ENCODE measurements at regions not wholly inside any gene's neighbourhood (a gene's known extent, or its start where the extent isn't known, plus 50 kb on each side); places are given as distances from the start of the nearest gene placed in this dataset.

GRCh38 chr19:57034544-57034943 lies 85.2 kb upstream of the USP29 start:
- no peaks in the 10 kb centered on the region for H3K23me2 ChIP-seq (ENCODE audit: low read depth, low read length)
- DNase-seq (ENCODE audit: low read depth in 1 of 2, low spot score in 2 of 2): no peak
- H3K14ac ChIP-seq (ENCODE audit: insufficient read length): no peak overlapping the region
- no peaks in the 10 kb centered on the region for H3K79me2 ChIP-seq (ENCODE audit: control insufficient read depth in 1 of 2, insufficient read depth in 2 of 2, low read length in 2 of 2)
- no peak overlapping the region for H4K91ac ChIP-seq (replicated peaks; ENCODE audit: insufficient read length, low read length)
- FAIRE-seq: no peak
- no peak overlapping the region for H4K5ac ChIP-seq (ENCODE audit: insufficient read length, low read depth, low read length)
- no peak overlapping the region for H2BK15ac ChIP-seq (ENCODE audit: low read length)
- H2AK5ac ChIP-seq (ENCODE audit: low read depth, low read length): no peak overlapping the region
- no peak overlapping the region for H3K18ac ChIP-seq (ENCODE audit: extremely low read depth, low read length)
- POLR2A ChIA-PET (ENCODE audit: partially characterized antibody): no interaction called here
- no peak overlapping the region for H2BK5ac ChIP-seq (ENCODE audit: low read depth, low read length)
- H2BK120ac ChIP-seq (replicated peaks; ENCODE audit: low read depth, low read length): no peak overlapping the region
- no peak for TF ChIP-seq KDM5A (IDR thresholded peaks at IDR 0.05; ENCODE audit: low read length)
- no peak for TF ChIP-seq HDAC2 (IDR thresholded peaks at IDR 0.05; ENCODE audit: borderline replicate concordance in 1 of 2, low read depth in 2 of 2, low read length in 2 of 2)
- no peak for TF ChIP-seq MAFK (IDR thresholded peaks at IDR 0.05; ENCODE audit: low read depth, low read length)
- no peak for TF ChIP-seq TBP (IDR thresholded peaks at IDR 0.05; ENCODE audit: low read depth, low read length)
- TF ChIP-seq GTF2F1 (IDR thresholded peaks at IDR 0.05; ENCODE audit: borderline replicate concordance, low read depth, low read length): no peak
- TF ChIP-seq ATF2 (IDR thresholded peaks at IDR 0.05; ENCODE audit: low read length): no peak
- no peak for TF ChIP-seq JUND (IDR thresholded peaks at IDR 0.05; ENCODE audit: low read length)
- H3K27ac ChIP-seq (ENCODE audit: low read depth, low read length): no peak overlapping the region
- no peak overlapping the region for H2BK20ac ChIP-seq (ENCODE audit: low read length)
- H3K56ac ChIP-seq (replicated peaks; ENCODE audit: insufficient read length, low read depth, low read length): no peak overlapping the region
- WGBS, 2 experiments (ENCODE audit: extremely low coverage in 1 of 2, insufficient coverage in 1 of 2, insufficient read length in 1 of 2, insufficient replicate concordance in 2 of 2, low coverage in 1 of 2, low lambda C conversion rate in 2 of 2, missing lambda C conversion rate in 1 of 2): 87% methylated on average over 11 of the region's 11 CpGs; no CpG with 5 or more reads in 1 of the 2 experiments
- no peak overlapping the region for H3K4me2 ChIP-seq (ENCODE audit: insufficient read depth in 1 of 2, low read depth in 2 of 2, low read length in 2 of 2)
- no peaks in the 10 kb centered on the region for H4K20me1 ChIP-seq (replicated peaks in 1 of 2; ENCODE audit: control insufficient read depth in 1 of 2, insufficient read depth in 2 of 2, low read length in 2 of 2)
- no peaks in the 10 kb centered on the region for H3K4me1 ChIP-seq (replicated peaks in 1 of 4; ENCODE audit: control insufficient read depth in 3 of 4, insufficient read depth in 4 of 4, low read length in 3 of 4)
- H3K4me3 ChIP-seq (ENCODE audit: extremely low read depth in 1 of 4, insufficient read depth in 2 of 4, low read depth in 3 of 4, low read length in 4 of 4): no peak overlapping the region
- no peaks in the 10 kb centered on the region for H3K27me3 ChIP-seq (replicated peaks in 1 of 4; ENCODE audit: control insufficient read depth in 3 of 4, extremely low read depth in 1 of 4, insufficient read depth in 3 of 4, low read length in 3 of 4)
- H3K79me1 ChIP-seq (ENCODE audit: low read depth, low read length): no peaks in the 10 kb centered on the region
- no peak overlapping the region for H3K9ac ChIP-seq (replicated peaks in 1 of 4; ENCODE audit: extremely low read depth in 1 of 4, low read depth in 3 of 4, low read length in 3 of 4)
- CTCF ChIA-PET (ENCODE audit: partially characterized antibody): no interaction called here
- no peaks in the 10 kb centered on the region for H3K36me3 ChIP-seq (ENCODE audit: control insufficient read depth in 2 of 4, insufficient read depth in 4 of 4, low read length in 3 of 4)
- H3K9me3 ChIP-seq (ENCODE audit: insufficient read depth in 2 of 2, low read depth in 1 of 2, low read length in 1 of 2): peaks cover 59 to 70% of the 10 kb centered on the region in 2 experiments
- H3K4ac ChIP-seq (replicated peaks; ENCODE audit: insufficient read length, low read depth, low read length): no peak overlapping the region
- H4K8ac ChIP-seq (ENCODE audit: extremely low read depth, insufficient read depth, low read length): no peak overlapping the region
- H2BK12ac ChIP-seq (ENCODE audit: low read depth, low read length): no peak overlapping the region
- no peak overlapping the region for H3K23ac ChIP-seq (ENCODE audit: insufficient read length)
- H2AFZ ChIP-seq (ENCODE audit: low read length): no peak overlapping the region
